K562 (cell line): ENCODE measurements at regions not wholly inside any gene's neighbourhood (a gene's known extent, or its start where the extent isn't known, plus 50 kb on each side); places are given as distances from the start of the nearest gene placed in this dataset.

Experiments used
- ATAC-seq: fragments of 200-7000 bp; cut with Tn5 transposase; 3 replicates; pipeline ENCODE4 v1.9.1; 2020; ENCODE audit warnings: moderate library complexity
- BruUV-seq: library from RNA; stranded (reverse); fragments of 400-500 nt; replicated peaks from 2 replicates; lab custom pipeline; 2021; lab: Mats Ljungman, UMichigan
- CTCF ChIA-PET: fragments of 300-600 bp; formaldehyde crosslinking; extraction: SDS; loops from one replicate; lab custom pipeline; 2021; ENCODE audit warnings: low intra/inter-chr PET ratio; lab: Yijun Ruan, JAX
- POLR2A ChIA-PET: fragments of 300-600, 350-650 bp; sonication (Branson Sonifier 250); formaldehyde crosslinking; extraction: SDS; loops from one replicate; lab custom pipeline; 2021; ENCODE audit warnings: antibody characterized with exemption, inconsistent platforms; lab: Yijun Ruan, JAX
- DNase-seq, 4 experiments: peaks; one replicate each; pipeline versions ENCODE4 v3.0.0 to v3.0.0-alpha.2; 2011 to 2018; ENCODE audit warnings: low spot score in 3 of 4, mixed read lengths in 3 of 4; ENCODE audit errors: extremely low read depth in 1 of 4
- FAIRE-seq: peaks from 2 replicates; lab custom pipeline; 2011; peaks lifted over from hg19 to GRCh38; lab: Jason Lieb, UNC
- H2AFZ ChIP-seq: 2 replicates; pipeline ENCODE4 v1.6.0; 2011; ENCODE audit warnings: low read depth, low read length, control low read depth, inconsistent platforms
- H3K27ac ChIP-seq: fragments of 200-600 bp; 3 replicates; pipeline ENCODE4 v1.8.0; 2011; ENCODE audit warnings: low read depth, mild to moderate bottlenecking, control low read depth, inconsistent platforms, low read length, moderate library complexity, mixed read lengths; ENCODE audit errors: extremely low read depth
- H3K27me3 ChIP-seq, 2 experiments: fragments of 300-600 bp in 1 of 2; 2 replicates in 1 of 2; 3 replicates in 1 of 2; pipeline versions ENCODE4 v1.6.0 to v1.8.0; 2011; ENCODE audit warnings: inconsistent platforms in 2 of 2, low read length in 2 of 2, mild to moderate bottlenecking in 1 of 2, mixed read lengths in 1 of 2, moderate library complexity in 1 of 2; ENCODE audit not compliant: control insufficient read depth in 2 of 2, insufficient read depth in 2 of 2
- H3K36me3 ChIP-seq: fragments of 300-600 bp; 3 replicates; pipeline ENCODE4 v1.8.0; 2011; ENCODE audit warnings: mild to moderate bottlenecking, low read length, inconsistent platforms; ENCODE audit not compliant: control insufficient read depth, insufficient read depth
- H3K4me1 ChIP-seq, 2 experiments: fragments of 200-600 bp in 1 of 2; replicated peaks in 1 of 2; 2 replicates in 1 of 2; 3 replicates in 1 of 2; pipeline versions ENCODE4 v1.5.1 to v1.8.0; 2011; ENCODE audit warnings: inconsistent platforms in 2 of 2, low read length in 2 of 2, mild to moderate bottlenecking in 1 of 2, mixed read lengths in 1 of 2, moderate library complexity in 1 of 2; ENCODE audit not compliant: control insufficient read depth in 2 of 2, insufficient read depth in 2 of 2
- H3K4me2 ChIP-seq: 2 replicates; pipeline ENCODE4 v1.6.1; 2011; ENCODE audit warnings: low read length, control low read depth, inconsistent platforms, mixed read lengths; ENCODE audit not compliant: insufficient read depth
- H3K4me3 ChIP-seq: fragments of 200-600 bp; sonication (generic), shearing (Covaris generic); 2 replicates; pipeline ENCODE4 v1.5.1; 2016; ENCODE audit warnings: control low read depth, inconsistent platforms
- H3K79me2 ChIP-seq: fragments of 200-600 bp; 3 replicates; pipeline ENCODE4 v1.8.0; 2011; ENCODE audit warnings: low read length, inconsistent platforms; ENCODE audit not compliant: control insufficient read depth, insufficient read depth
- H3K9ac ChIP-seq, 2 experiments: 2 replicates each; pipeline versions ENCODE4 v1.6.0 to v1.6.1; 2011; ENCODE audit warnings: low read depth in 2 of 2, low read length in 2 of 2, control low read depth in 1 of 2, inconsistent platforms in 1 of 2, mild to moderate bottlenecking in 1 of 2, mixed read lengths in 1 of 2; ENCODE audit not compliant: insufficient read depth in 1 of 2
- H3K9me1 ChIP-seq: one replicate; pipeline ENCODE4 v1.6.0; 2011; ENCODE audit warnings: inconsistent platforms, mild to moderate bottlenecking, low read length, moderate library complexity; ENCODE audit not compliant: control insufficient read depth, insufficient read depth
- H3K9me3 ChIP-seq: replicated peaks from 2 replicates; pipeline ENCODE4 v1.5.1; 2011; ENCODE audit warnings: low read depth, low read length, inconsistent platforms; ENCODE audit not compliant: control insufficient read depth, insufficient read depth
- H4K20me1 ChIP-seq: replicated peaks from 2 replicates; pipeline ENCODE4 v1.6.1; 2011; ENCODE audit warnings: low read length, inconsistent platforms, mixed read lengths; ENCODE audit not compliant: control insufficient read depth, insufficient read depth
- CEBPB ChIP-seq: fragments of 450-650 bp; IDR thresholded peaks from 2 replicates; pipeline ENCODE4 v1.6.1; 2016; ENCODE audit warnings: missing genetic modification characterization, missing compliant biosample characterization
- CHD2 ChIP-seq: IDR thresholded peaks from 2 replicates; pipeline ENCODE4 v1.6.1; 2011; ENCODE audit warnings: low read depth, low read length
- FOXJ3 ChIP-seq: sonication (generic); formaldehyde crosslinking; IDR thresholded peaks from 2 replicates; pipeline ENCODE4 v1.4.0; 2020; ENCODE audit warnings: mild to moderate bottlenecking, missing genetic modification reagents
- NCOA1 ChIP-seq: fragments of 450-650 bp; IDR thresholded peaks from 2 replicates; pipeline ENCODE4 v1.6.1; 2016; ENCODE audit warnings: low read depth
- SETDB1 ChIP-seq: IDR thresholded peaks from one replicate; pipeline ENCODE4 v1.6.1; 2012; ENCODE audit warnings: low read length, control low read depth, inconsistent platforms
- ZBTB1 ChIP-seq: sonication (generic); formaldehyde crosslinking; IDR thresholded peaks from 2 replicates; pipeline ENCODE4 v1.8.1; 2023; ENCODE audit warnings: missing genetic modification reagents, low read depth, mild to moderate bottlenecking, borderline replicate concordance
- ZFX ChIP-seq: sonication (generic); formaldehyde crosslinking; IDR thresholded peaks from 2 replicates; pipeline ENCODE4 v1.8.0; 2022; ENCODE audit warnings: mild to moderate bottlenecking, missing genetic modification reagents, moderate library complexity
- ZNF174 ChIP-seq: fragments of 250-450 bp; sonication (Bioruptor Pico); IDR thresholded peaks from 2 replicates; pipeline ENCODE4 v1.4.0; 2020; ENCODE audit warnings: mild to moderate bottlenecking
- ZNF175 ChIP-seq: fragments of 200-800 bp; sonication (Bioruptor generic); IDR thresholded peaks from 2 replicates; pipeline ENCODE4 v1.6.1; 2016; ENCODE audit warnings: low read depth, mild to moderate bottlenecking, missing genetic modification characterization, missing compliant biosample characterization
- ZNF57 ChIP-seq: fragments of 450-650 bp; formaldehyde crosslinking; IDR thresholded peaks from 2 replicates; pipeline ENCODE4 v1.4.0; 2020; ENCODE audit warnings: mild to moderate bottlenecking, moderate library complexity
- WGBS: fragments of 100-300 bp; shearing (Covaris generic); methylation state at CpG from one replicate; pipeline ENCODE4 v1.1.6; 2016; ENCODE audit warnings: low coverage, mixed read lengths; ENCODE audit not compliant: insufficient coverage; ENCODE audit errors: missing lambda C conversion rate; 5-methylcytosine and 5-hydroxymethylcytosine counted together
- in situ Hi-C: fragments of 300-500 bp; cut with MboI; formaldehyde crosslinking; loops from 4 replicates; pipeline ENCODE4 v1.15.0; 2018; ENCODE audit warnings: inconsistent platforms, mixed read lengths
- intact Hi-C: fragments of 100-400 bp; cut with micrococcal nuclease; formaldehyde crosslinking; loops from 2 replicates; pipeline ENCODE4 v1.14.2; 2022

GRCh38 chr5:118705959-118706667, 282.2 kb downstream of the DTWD2 start:
- WGBS: 7% methylated on average over 4 of the region's 4 CpGs
- ChIA-PET CTCF (no interaction called here), POLR2A (no interaction called here)
- Histone ChIP-seq H3K4me1 (no peaks in the 10 kb centered on the region), H3K27me3 (no peaks in the 10 kb centered on the region), H4K20me1 (no peaks in the 10 kb centered on the region), H3K9ac (no peak overlapping the region), H2AFZ (no peak overlapping the region), H3K9me1 (no peaks in the 10 kb centered on the region), H3K4me3 (no peak overlapping the region), H3K27ac (no peak overlapping the region), H3K4me2 (no peak overlapping the region), H3K79me2 (no peaks in the 10 kb centered on the region), H3K36me3 (no peaks in the 10 kb centered on the region), H3K9me3 (no peaks in the 10 kb centered on the region)
- ATAC-seq (no peak), DNase-seq (no peak), FAIRE-seq (no peak)
- no TSS peak for BruUV-seq
- TF ChIP-seq ZFX (CRISPR knock-in tag): no peak
- TF ChIP-seq ZBTB1 (CRISPR knock-in tag): no peak
- TF ChIP-seq CEBPB (tag): no peak
- no peak for TF ChIP-seq FOXJ3 (CRISPR knock-in tag)
- TF ChIP-seq ZNF174 (CRISPR knock-in tag): no peak
- TF ChIP-seq NCOA1: no peak
- no peak for TF ChIP-seq ZNF175
- TF ChIP-seq CHD2: no peak
- no peak for TF ChIP-seq SETDB1
- no peak for TF ChIP-seq ZNF57
- intact Hi-C loops (no loop called here), in situ Hi-C loops (no loop called here)
